A549 (cell line): ENCODE measurements at regions not wholly inside any gene's neighbourhood (a gene's known extent, or its start where the extent isn't known, plus 50 kb on each side); places are given as distances from the start of the nearest gene placed in this dataset.

ENCODE experiments used
- CHD2 ChIP-seq: fragments of 150-350 bp; IDR thresholded peaks from 2 replicates; pipeline ENCODE4 v1.6.1; 2014; ENCODE audit warnings: low read length; ENCODE audit not compliant: partially characterized antibody
- EP300 ChIP-seq, 2 experiments: fragments of >200 bp; sonication (Bioruptor Twin); formaldehyde crosslinking; IDR thresholded peaks; 2 replicates in 1 of 2; 3 replicates in 1 of 2; pipeline ENCODE4 v1.6.1; 2016 to 2017
- HDAC2 ChIP-seq: fragments of 200-600 bp; sonication (generic); IDR thresholded peaks from 2 replicates; pipeline ENCODE4 v1.6.1; 2016
- HOXA7 ChIP-seq: fragments of 250-450 bp; sonication (Bioruptor Pico); IDR thresholded peaks from 2 replicates; pipeline ENCODE4 v1.5.0; 2020; ENCODE audit warnings: mild to moderate bottlenecking, moderate library complexity
- JUN ChIP-seq, 2 experiments: fragments of >200 bp; sonication (Bioruptor Twin); formaldehyde crosslinking; IDR thresholded peaks; 2 replicates in 1 of 2; 3 replicates in 1 of 2; pipeline ENCODE4 v1.6.1; 2016 to 2017
- MAZ ChIP-seq: fragments of 150-350 bp; IDR thresholded peaks from 2 replicates; pipeline ENCODE4 v1.6.1; 2014; ENCODE audit warnings: antibody characterized with exemption, low read depth, low read length, borderline replicate concordance
- PHF8 ChIP-seq: fragments of 200-600 bp; sonication (generic); IDR thresholded peaks from 2 replicates; pipeline ENCODE4 v1.6.1; 2016; ENCODE audit warnings: low read depth, mild to moderate bottlenecking, antibody characterized with exemption, moderate library complexity, borderline replicate concordance
- POLR2A ChIP-seq: IDR thresholded peaks from 2 replicates; pipeline ENCODE4 v1.6.1; 2012; ENCODE audit warnings: mild to moderate bottlenecking, low read length
- RARB ChIP-seq: fragments of 250-450 bp; sonication (Bioruptor Pico); IDR thresholded peaks from 2 replicates; pipeline ENCODE4 v1.8.0; 2021; ENCODE audit warnings: mild to moderate bottlenecking, moderate library complexity
- RFX5 ChIP-seq: fragments of 450-650 bp; IDR thresholded peaks from 2 replicates; pipeline ENCODE4 v1.7.1; 2014; ENCODE audit warnings: antibody characterized with exemption, mild to moderate bottlenecking, moderate library complexity
- RNF2 ChIP-seq: fragments of 200-600 bp; sonication (generic); IDR thresholded peaks from 2 replicates; pipeline ENCODE4 v1.6.1; 2016; ENCODE audit warnings: low read depth, mild to moderate bottlenecking, antibody characterized with exemption, moderate library complexity, borderline replicate concordance
- TF ChIP-seq, protein P1 (sequence below): fragments of >200 bp; sonication (Bioruptor Twin); formaldehyde crosslinking; IDR thresholded peaks from 3 replicates; pipeline ENCODE4 v1.5.1; 2016
- TF ChIP-seq, protein P2 (sequence below): fragments of 150-350 bp; IDR thresholded peaks from 2 replicates; pipeline ENCODE4 v1.6.1; 2014; ENCODE audit warnings: low read depth, mild to moderate bottlenecking, low read length

DNA sequence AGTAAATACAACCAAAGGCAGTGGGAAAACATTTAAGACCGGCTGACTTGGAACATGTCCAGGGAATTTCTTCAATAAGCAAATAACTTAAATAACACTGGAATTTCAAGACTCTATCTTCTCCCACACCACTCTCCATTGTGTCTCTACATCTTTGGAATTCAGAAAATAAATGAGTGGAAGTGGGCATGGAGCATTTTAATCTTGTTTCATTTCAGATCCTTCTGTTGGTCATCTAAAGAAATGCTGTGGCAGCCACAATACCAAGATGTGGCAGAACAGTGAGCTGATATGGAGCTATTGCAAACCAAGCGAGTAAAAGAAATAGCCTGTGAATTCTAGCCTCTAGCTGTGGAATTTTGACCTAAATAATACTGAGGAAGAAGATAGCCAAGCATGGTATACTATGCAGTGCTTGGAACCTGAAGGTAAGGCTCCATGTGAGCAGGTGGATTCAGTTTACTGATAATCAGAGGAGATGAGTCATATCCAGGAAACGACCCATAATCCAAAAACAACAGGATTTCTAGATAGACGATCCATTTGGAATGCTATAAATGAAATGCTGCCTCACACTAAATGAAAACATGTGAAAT, 157.1 kb upstream of the SCN7A start:
- TF ChIP-seq HOXA7 (CRISPR knock-in tag), result no peak
- TF ChIP-seq, protein P1, sequence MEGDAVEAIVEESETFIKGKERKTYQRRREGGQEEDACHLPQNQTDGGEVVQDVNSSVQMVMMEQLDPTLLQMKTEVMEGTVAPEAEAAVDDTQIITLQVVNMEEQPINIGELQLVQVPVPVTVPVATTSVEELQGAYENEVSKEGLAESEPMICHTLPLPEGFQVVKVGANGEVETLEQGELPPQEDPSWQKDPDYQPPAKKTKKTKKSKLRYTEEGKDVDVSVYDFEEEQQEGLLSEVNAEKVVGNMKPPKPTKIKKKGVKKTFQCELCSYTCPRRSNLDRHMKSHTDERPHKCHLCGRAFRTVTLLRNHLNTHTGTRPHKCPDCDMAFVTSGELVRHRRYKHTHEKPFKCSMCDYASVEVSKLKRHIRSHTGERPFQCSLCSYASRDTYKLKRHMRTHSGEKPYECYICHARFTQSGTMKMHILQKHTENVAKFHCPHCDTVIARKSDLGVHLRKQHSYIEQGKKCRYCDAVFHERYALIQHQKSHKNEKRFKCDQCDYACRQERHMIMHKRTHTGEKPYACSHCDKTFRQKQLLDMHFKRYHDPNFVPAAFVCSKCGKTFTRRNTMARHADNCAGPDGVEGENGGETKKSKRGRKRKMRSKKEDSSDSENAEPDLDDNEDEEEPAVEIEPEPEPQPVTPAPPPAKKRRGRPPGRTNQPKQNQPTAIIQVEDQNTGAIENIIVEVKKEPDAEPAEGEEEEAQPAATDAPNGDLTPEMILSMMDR, result no peak
- no peak for TF ChIP-seq RFX5
- no peak for TF ChIP-seq MAZ
- TF ChIP-seq JUN (IDR thresholded peaks at IDR 0.05), result no peak
- TF ChIP-seq RNF2, result no peak
- no peak for TF ChIP-seq PHF8
- no peak for TF ChIP-seq HDAC2
- TF ChIP-seq EP300 (IDR thresholded peaks at IDR 0.05), result no peak
- TF ChIP-seq, protein P2, sequence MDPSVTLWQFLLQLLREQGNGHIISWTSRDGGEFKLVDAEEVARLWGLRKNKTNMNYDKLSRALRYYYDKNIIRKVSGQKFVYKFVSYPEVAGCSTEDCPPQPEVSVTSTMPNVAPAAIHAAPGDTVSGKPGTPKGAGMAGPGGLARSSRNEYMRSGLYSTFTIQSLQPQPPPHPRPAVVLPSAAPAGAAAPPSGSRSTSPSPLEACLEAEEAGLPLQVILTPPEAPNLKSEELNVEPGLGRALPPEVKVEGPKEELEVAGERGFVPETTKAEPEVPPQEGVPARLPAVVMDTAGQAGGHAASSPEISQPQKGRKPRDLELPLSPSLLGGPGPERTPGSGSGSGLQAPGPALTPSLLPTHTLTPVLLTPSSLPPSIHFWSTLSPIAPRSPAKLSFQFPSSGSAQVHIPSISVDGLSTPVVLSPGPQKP, result no peak
- no peak for TF ChIP-seq POLR2A
- TF ChIP-seq RARB (CRISPR knock-in tag), result no peak
- TF ChIP-seq CHD2, result no peak
